Endothelial cell of umbilical vein (primary cell): ENCODE measurements at regions not wholly inside any gene's neighbourhood (a gene's known extent, or its start where the extent isn't known, plus 50 kb on each side); places are given as distances from the start of the nearest gene placed in this dataset.
A peak's percentile ranks its signal among the peaks of the same experiment; 100 is the strongest.

Source experiments
- BruUV-seq: library from RNA; stranded (reverse); fragments of 400-500 nt; replicated peaks from 2 replicates; lab custom pipeline; 2021; lab: Mats Ljungman, UMichigan
- CTCF ChIA-PET: fragments of 300-600, 350-600 bp; sonication (Branson Sonifier 250); formaldehyde crosslinking; loops from one replicate; lab custom pipeline; 2021; ENCODE audit warnings: antibody characterized with exemption, inconsistent platforms; lab: Charles Lee
- POLR2A ChIA-PET: fragments of 300-600, 350-600 bp; sonication (Branson Sonifier 250); formaldehyde crosslinking; loops from one replicate; lab custom pipeline; 2021; ENCODE audit warnings: antibody characterized with exemption, inconsistent platforms; lab: Charles Lee
- DNase-seq: peaks from one replicate; pipeline ENCODE4 v3.0.0-alpha.2; 2011; ENCODE audit warnings: low read depth, low spot score
- FAIRE-seq: peaks from 2 replicates; lab custom pipeline; 2011; peaks lifted over from hg19 to GRCh38; lab: Jason Lieb, UNC
- H2AFZ ChIP-seq: 2 replicates; pipeline ENCODE4 v1.6.0; 2012; ENCODE audit warnings: low read depth, low read length, control low read depth, inconsistent platforms
- H3K27ac ChIP-seq: 2 replicates; pipeline ENCODE4 v1.5.1; 2011; ENCODE audit warnings: low read depth, mild to moderate bottlenecking, control low read depth, low read length, moderate library complexity; ENCODE audit not compliant: insufficient read depth
- H3K27me3 ChIP-seq, 2 experiments: 2 replicates each; pipeline versions ENCODE4 v1.6.0 to v1.6.1; 2011; ENCODE audit warnings: low read length in 2 of 2, mixed read lengths in 1 of 2; ENCODE audit not compliant: control insufficient read depth in 2 of 2, insufficient read depth in 2 of 2
- H3K36me3 ChIP-seq, 2 experiments: 2 replicates in 1 of 2; 3 replicates in 1 of 2; pipeline ENCODE4 v1.5.1; 2011; ENCODE audit warnings: low read length in 2 of 2, mild to moderate bottlenecking in 1 of 2, moderate library complexity in 1 of 2; ENCODE audit not compliant: control insufficient read depth in 2 of 2, insufficient read depth in 2 of 2; ENCODE audit errors: extremely low read depth in 1 of 2
- H3K4me1 ChIP-seq: 3 replicates; pipeline ENCODE4 v1.5.1; 2011; ENCODE audit warnings: mild to moderate bottlenecking, low read length; ENCODE audit not compliant: control insufficient read depth, insufficient read depth; ENCODE audit errors: extremely low read depth
- H3K4me2 ChIP-seq: 2 replicates; pipeline ENCODE4 v1.6.1; 2011; ENCODE audit warnings: low read length, control low read depth, mixed read lengths; ENCODE audit not compliant: insufficient read depth
- H3K4me3 ChIP-seq, 3 experiments: fragments of 200-600 bp in 1 of 3; sonication (generic), shearing (Covaris generic) in 1 of 3; replicated peaks in 1 of 3; 2 replicates each; pipeline ENCODE4 v1.5.1; 2011 to 2016; ENCODE audit warnings: control low read depth in 3 of 3, low read length in 3 of 3, mild to moderate bottlenecking in 2 of 3, inconsistent platforms in 1 of 3, low read depth in 1 of 3, moderate library complexity in 1 of 3; ENCODE audit not compliant: insufficient read depth in 1 of 3
- H3K79me2 ChIP-seq: 2 replicates; pipeline ENCODE4 v1.6.0; 2012; ENCODE audit warnings: low read length, inconsistent platforms; ENCODE audit not compliant: control insufficient read depth, insufficient read depth
- H3K9ac ChIP-seq: replicated peaks from 2 replicates; pipeline ENCODE3; 2011; ENCODE audit warnings: low read length, control low read depth; ENCODE audit not compliant: insufficient read depth; ENCODE audit errors: extremely low read depth
- H3K9me1 ChIP-seq: replicated peaks from 3 replicates; pipeline ENCODE4 v1.6.0; 2011; ENCODE audit warnings: mild to moderate bottlenecking, low read length; ENCODE audit not compliant: control insufficient read depth, insufficient read depth; ENCODE audit errors: extremely low read depth
- H3K9me3 ChIP-seq: replicated peaks from 2 replicates; pipeline ENCODE4 v1.5.1; 2012; ENCODE audit warnings: low read length, inconsistent platforms; ENCODE audit not compliant: control insufficient read depth, insufficient read depth
- H4K20me1 ChIP-seq: replicated peaks from 2 replicates; pipeline ENCODE3; 2011; ENCODE audit warnings: mild to moderate bottlenecking, low read length; ENCODE audit not compliant: control insufficient read depth, insufficient read depth; ENCODE audit errors: extremely low read depth
- GATA2 ChIP-seq: IDR thresholded peaks from 2 replicates; pipeline ENCODE4 v1.7.0; 2011; ENCODE audit warnings: low read depth, mild to moderate bottlenecking, moderate library complexity, mixed read lengths, low read length; ENCODE audit not compliant: insufficient read length, insufficient read depth
- JUN ChIP-seq: IDR thresholded peaks from 2 replicates; pipeline ENCODE4 v1.6.1; 2011; ENCODE audit warnings: borderline replicate concordance, low read depth; ENCODE audit not compliant: insufficient read length, insufficient read depth
- dilution Hi-C: fragments of 300-500 bp; cut with MboI; formaldehyde crosslinking; loops from one replicate; pipeline ENCODE4 v1.15.0; 2019; ENCODE audit warnings: low sequenced_read_pairs; ENCODE audit not compliant: extremely low pct_ligation_motif_present
- intact Hi-C: fragments of 100-400 bp; cut with micrococcal nuclease; formaldehyde crosslinking; loops from one replicate; pipeline ENCODE4 v1.10.0; 2022
- TF ChIP-seq, protein P1 (sequence below): IDR thresholded peaks from 2 replicates; pipeline ENCODE4 v1.6.1; 2011; ENCODE audit not compliant: insufficient read depth, insufficient read length
- TF ChIP-seq, protein P2 (sequence below), 2 donors: IDR thresholded peaks; 1 replicate in 1 of 2; 2 replicates in 1 of 2; pipeline ENCODE4 v1.5.1; 2011; ENCODE audit warnings: low read length in 2 of 2, mild to moderate bottlenecking in 2 of 2, moderate library complexity in 2 of 2, control low read depth in 1 of 2, inconsistent platforms in 1 of 2, low read depth in 1 of 2; ENCODE audit not compliant: insufficient read depth in 1 of 2; ENCODE audit errors: extremely low read depth in 1 of 2

DNA sequence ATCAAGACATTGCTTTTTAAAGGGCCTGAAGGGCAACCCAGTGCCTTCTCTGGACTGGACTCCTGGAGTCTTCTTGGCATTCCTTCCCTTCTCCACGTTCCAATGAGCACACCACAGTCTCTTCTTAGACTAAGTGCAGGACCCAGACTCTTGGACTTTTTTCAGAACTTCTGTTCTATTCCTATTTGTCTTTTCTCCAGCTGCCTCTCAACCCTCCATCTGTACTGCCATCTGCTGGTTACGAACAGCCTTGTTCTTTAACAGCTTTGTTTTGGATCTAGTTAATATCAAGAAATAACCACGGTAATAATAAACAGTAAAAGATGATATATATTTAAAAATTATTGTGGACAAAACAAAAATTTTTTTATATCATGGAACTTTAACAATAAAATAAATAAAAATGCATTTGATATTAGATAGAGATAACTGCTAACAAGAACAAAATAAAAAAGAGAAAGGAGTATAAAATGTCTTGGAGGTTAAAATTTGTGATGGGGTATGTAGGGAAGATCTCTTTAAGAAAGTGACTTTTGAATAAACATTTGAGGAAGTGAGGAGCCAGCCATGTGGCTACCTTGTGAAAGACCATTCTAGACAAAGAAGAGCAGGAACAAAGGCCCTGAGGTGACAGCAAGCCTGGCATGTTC lies 105.1 kb upstream of the HCRTR2 start:
- Histone ChIP-seq H3K4me1 (no peaks in the 10 kb centered on the region), H3K4me2 (no peak overlapping the region), H3K36me3 (no peaks in the 10 kb centered on the region), H3K79me2 (no peaks in the 10 kb centered on the region), H3K27ac (no peak overlapping the region), H3K4me3 (no peak overlapping the region), H3K27me3 (no peaks in the 10 kb centered on the region), H3K9ac (no peak overlapping the region), H2AFZ (no peak overlapping the region), H3K9me1 (no peaks in the 10 kb centered on the region), H3K9me3 (no peaks in the 10 kb centered on the region), H4K20me1 (no peaks in the 10 kb centered on the region)
- no TSS peak for BruUV-seq
- DNase-seq = peak; percentile 60
- intact Hi-C loops = loop anchor here (1.0 to 10.0 kb wide), 5 partner anchors 173 to 1090 kb away; no protein-coding TSS in a partner anchor
- FAIRE-seq = no peak
- dilution Hi-C loops = no loop called here
- CTCF ChIA-PET = interaction anchor here (0.6 to 2.2 kb wide), 27 partner anchors 8 to 1350 kb away, joined by 3 to 110 read pairs (median 3); partner anchors contain the start of gene MLIP
- POLR2A ChIA-PET = no interaction called here
- TF ChIP-seq, protein P1, sequence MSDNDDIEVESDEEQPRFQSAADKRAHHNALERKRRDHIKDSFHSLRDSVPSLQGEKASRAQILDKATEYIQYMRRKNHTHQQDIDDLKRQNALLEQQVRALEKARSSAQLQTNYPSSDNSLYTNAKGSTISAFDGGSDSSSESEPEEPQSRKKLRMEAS = no peak
- no peak for TF ChIP-seq JUN
- TF ChIP-seq, protein P2, sequence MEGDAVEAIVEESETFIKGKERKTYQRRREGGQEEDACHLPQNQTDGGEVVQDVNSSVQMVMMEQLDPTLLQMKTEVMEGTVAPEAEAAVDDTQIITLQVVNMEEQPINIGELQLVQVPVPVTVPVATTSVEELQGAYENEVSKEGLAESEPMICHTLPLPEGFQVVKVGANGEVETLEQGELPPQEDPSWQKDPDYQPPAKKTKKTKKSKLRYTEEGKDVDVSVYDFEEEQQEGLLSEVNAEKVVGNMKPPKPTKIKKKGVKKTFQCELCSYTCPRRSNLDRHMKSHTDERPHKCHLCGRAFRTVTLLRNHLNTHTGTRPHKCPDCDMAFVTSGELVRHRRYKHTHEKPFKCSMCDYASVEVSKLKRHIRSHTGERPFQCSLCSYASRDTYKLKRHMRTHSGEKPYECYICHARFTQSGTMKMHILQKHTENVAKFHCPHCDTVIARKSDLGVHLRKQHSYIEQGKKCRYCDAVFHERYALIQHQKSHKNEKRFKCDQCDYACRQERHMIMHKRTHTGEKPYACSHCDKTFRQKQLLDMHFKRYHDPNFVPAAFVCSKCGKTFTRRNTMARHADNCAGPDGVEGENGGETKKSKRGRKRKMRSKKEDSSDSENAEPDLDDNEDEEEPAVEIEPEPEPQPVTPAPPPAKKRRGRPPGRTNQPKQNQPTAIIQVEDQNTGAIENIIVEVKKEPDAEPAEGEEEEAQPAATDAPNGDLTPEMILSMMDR (IDR thresholded peaks at IDR 0.05; ENCODE audit: extremely low read depth in 1 of 2, insufficient read depth in 1 of 2, low read depth in 1 of 2, low read length in 2 of 2) = peak; percentile 35 to 46
- TF ChIP-seq GATA2 = no peak
